Nucleus accumbens (tissue), 56 donors: ENCODE measurements at regions not wholly inside any gene's neighbourhood (a gene's known extent, or its start where the extent isn't known, plus 50 kb on each side); places are given as distances from the start of the nearest gene placed in this dataset.
A peak's percentile ranks its signal among the peaks of the same experiment; 100 is the strongest.

Experiments
- DNase-seq, 56 donors: peaks; one replicate each; lab custom pipeline; 2025; lab: John Stamatoyannopoulos, UW

GRCh38 chr13:31440132-31440531, 240.4 kb downstream of the B3GLCT start:
- DNase-seq: no peak

DNA sequence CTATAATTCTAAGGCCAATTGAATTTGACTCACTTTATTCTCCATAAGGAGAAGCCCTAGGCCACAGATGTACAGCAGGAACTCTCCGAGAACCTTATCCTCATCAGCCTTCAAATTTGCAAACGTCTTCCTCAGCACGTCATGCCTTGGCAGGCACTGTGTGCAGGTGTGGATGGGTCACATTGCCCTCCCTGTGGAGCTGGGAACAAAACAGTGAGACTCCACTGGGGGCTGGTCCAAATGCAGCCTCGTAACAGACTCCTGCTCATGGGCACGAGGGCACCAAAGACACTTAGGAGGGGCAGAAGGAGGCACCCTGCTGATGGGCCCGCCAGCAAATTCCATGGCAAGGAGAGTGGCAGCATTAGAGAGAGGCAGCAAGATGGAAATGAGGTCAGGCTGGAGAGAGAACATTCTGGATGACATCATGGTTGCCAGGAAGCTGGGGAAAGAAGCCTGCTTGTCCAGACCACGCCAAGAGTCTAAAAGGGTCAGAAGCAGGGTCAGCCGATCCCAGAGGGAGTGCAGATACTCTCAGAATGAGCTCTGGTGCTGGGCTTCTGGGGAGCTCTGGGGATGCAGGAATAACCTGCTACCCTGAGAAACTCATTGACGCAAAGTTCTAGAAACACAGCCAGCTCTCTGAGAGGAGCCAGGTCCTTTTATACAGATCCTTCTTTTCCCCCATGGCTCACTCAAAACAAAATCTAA, 242.2 kb downstream of the B3GLCT start:
- peak in 3 of 56 donors; percentile 1 to 5 (median 4) for DNase-seq

- no peak for DNase-seq
Observed at GRCh38 chr13:31442571-31442970, 242.8 kb downstream of the B3GLCT start.

DNA sequence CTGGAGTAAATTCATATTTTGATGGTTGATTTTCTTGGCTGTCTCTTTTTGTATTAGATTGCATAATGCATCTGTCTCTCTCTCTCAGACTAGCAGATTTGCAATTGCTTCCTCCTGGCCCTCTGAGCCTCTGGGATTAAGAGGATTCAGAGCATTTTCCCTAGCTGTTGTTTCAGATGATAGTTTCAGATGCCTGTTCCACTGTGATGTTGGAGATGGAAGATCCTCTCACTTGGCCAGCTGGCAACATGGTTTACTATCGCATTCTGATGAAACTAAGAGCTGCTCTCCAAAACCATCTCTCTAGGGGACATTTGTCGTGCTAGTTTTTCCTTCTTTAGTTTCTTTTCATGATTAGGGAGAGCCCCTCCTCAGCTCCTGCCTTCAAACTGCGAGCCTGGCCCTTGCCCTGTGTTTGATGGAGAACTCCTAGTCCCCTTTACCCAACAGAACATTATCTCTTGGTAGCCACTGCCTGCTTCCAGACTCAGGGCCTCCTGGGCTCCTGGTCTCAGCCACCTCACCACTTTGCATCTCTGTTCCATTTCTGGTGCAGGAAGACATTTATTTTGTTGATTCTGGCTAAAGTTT, 244.6 kb downstream of the B3GLCT start:
- no peak for DNase-seq

DNA sequence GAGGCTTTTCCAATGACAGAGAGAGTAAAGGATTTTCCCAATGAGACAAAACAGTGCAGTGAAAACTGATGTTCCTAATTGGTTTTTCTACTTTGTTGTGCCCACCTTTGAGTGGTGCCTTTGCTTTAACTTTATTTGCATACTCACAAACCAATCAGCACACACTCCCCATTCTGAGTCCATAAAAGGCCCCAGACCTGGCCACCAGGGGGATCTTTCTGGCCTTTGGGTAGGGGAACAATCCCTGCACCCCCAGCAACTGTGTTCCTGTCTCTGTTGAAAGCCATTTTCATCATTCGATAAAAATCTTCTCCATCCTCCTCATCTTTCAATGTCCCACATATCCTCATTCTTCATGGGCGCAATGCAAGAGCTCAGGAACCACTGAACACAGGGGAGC, 252.8 kb downstream of the B3GLCT start:
- DNase-seq: no peak

DNA sequence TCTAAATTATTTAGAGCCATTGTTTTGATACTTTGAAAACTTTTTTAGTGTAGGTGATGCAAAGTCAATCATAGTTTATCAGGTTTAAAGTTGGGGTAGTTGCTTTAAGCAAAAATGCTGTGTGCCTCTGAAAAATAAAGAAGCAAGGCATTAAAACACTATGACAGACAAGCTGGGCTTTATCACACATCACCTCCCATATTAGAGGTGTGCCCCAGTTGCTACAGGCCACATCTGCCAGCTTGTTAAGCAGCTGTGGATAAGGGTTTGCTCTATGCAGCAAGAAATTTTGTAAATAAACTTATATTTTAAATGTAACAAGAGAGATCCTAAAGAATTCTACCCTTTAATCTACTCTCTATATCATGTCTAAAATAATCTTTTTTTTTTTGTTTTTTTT, 255.8 kb downstream of the B3GLCT start:
- DNase-seq: no peak

- no peak for DNase-seq
Observed at GRCh38 chr13:31456056-31456455, 256.3 kb downstream of the B3GLCT start.

DNA sequence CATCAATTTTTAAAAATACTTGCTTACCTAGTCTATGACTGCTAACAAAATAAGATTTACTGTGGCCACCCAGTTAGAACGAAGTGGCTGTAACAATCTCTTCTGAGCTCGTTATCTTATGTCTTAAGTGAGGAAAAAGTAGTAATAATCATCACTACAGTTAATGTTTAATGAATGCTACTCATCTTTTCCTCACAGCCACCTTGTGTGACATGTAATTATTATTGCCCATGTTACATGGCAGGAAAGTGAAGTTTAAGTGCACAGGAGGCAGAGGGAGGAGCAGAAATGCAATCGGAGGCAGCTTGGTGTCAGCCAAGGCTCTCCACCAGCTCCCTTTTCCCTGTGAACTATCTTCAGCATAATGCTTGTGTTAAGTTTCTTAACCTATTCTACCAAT, 260.3 kb downstream of the B3GLCT start:
- no peak for DNase-seq

DNA sequence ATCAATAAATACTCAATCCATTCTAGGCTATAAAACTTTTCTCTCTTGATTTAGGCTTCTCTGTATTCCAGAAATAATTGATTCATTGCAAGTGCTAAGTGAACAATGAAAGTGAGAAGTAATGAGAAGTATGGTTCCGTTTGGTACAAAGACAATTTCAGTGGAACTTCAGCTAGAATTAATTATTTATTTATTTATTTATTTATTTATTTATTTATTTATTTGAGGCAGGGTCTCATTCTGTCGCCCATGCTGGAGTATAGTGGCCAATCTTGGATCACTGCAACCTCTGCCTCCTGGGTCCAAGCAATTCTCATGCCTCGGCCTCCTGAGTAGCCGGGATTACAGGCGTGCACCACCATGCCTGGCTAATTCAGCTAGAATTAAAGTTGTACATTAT, 262.1 kb downstream of the B3GLCT start:
- DNase-seq: no peak

DNA sequence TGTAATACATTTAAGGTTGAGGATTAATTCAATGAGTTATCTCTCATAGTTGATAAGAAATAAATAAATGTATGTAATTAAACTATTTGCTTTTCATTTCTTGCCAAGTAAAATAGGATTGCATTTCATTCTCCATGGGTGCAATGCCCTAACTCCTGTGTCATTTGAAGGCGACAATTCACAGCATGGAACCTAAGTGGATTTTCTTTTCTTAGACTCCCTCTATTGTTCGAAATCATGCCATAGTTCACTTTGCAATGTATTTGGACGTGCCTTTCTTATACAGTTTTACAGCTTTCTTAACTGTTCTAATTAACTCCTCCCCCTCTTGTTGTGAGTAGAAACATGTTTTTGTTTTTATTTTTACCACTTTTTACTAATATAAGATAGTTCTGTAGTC, 263.0 kb downstream of the B3GLCT start:
- DNase-seq: no peak

- DNase-seq: no peak
Observed at GRCh38 chr13:31468114-31468902, 268.5 kb downstream of the B3GLCT start.

- DNase-seq: no peak
Observed at GRCh38 chr13:31469377-31469776, 269.6 kb downstream of the B3GLCT start.

- DNase-seq: no peak
Observed at GRCh38 chr13:31476266-31476665, 263.1 kb upstream of the RXFP2 start.

DNA sequence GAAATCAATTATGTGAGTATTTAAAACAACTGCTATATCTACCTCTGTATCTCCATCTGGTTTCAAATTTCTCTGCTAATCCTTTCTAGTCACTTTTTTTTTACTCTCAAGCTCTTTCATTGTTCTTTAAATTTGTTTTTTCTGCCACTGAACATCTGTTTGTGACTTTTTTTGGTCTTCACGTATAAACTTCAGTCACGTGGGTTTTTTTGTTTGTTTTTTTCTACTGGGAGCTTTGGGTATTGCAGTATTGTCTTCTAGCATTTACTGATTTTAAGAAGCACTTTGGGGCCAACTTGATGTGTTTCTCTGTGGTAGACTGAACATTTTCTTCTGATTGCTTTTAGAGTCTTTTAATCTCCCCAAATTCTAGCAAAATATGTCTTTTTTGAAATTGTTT, 262.6 kb upstream of the RXFP2 start:
- DNase-seq: no peak

- no peak for DNase-seq
Observed at GRCh38 chr13:31477961-31478360, 261.4 kb upstream of the RXFP2 start.

GRCh38 chr13:31485183-31485582, 254.1 kb upstream of the RXFP2 start:
- DNase-seq: no peak

- no peak for DNase-seq
Observed at GRCh38 chr13:31485651-31486051, 253.7 kb upstream of the RXFP2 start.

GRCh38 chr13:31495336-31495735, 244.0 kb upstream of the RXFP2 start:
- DNase-seq: no peak

DNA sequence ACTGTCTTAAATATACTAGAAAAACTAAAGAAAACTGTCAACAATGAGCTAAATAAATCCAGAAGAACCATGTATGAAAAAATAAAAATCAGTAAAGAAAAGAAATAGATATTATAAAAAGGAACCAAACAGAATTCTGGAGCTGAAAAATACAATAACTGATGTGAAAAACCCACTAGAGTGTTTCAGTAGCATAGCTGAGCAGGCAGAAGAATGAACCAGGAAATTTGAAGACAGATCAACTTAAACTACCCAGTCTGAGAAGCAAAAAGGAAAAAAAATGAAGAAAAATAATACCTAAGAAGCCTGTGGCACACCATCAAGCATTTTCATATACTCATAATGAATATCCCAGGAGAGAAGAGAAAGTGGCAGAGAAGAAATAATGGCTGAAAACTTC, 240.1 kb upstream of the RXFP2 start:
- no peak for DNase-seq

DNA sequence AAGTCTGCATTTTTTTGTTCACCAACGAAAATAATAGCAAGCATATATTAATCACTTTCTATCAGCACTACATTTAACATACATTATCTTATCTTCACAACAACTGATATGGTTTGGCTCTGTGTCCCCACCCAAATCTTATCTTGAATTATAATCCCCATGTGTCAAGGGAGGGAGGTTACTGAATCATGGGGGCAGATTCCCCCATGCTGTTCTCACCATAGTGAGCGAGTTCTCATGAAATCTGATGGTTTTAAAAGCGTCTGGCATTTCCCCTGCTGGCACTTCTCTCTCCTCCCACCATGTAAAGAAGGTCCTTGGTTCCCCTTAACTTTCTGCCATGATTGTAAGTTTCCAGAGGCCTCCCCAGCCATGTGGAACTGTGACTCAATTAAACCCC, 235.7 kb upstream of the RXFP2 start:
- DNase-seq: no peak

- no peak for DNase-seq
Observed at GRCh38 chr13:31504918-31505317, 234.4 kb upstream of the RXFP2 start.

DNA sequence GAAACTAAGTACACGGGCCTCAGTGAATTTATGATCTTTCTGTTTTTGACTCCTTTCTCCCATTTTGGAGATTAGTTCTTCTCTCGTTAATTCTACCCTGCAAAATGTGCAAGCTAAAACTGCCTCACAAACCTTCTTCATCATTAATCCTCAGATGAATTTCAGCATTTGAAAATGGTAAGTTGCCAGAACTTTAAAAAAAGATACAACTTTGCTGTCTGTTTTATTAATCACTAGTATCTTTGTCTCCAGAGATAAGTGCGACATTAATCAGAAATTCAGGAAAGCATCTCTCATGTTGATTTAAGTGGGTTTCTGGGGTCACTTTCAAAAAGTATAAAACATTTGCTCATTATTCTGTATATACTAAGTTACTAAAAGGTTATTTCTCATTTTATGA, 227.0 kb upstream of the RXFP2 start:
- no peak for DNase-seq
